ENCODE measurements at regions not wholly inside any gene's neighbourhood (a gene's known extent, or its start where the extent isn't known, plus 50 kb on each side); places are given as distances from the start of the nearest gene placed in this dataset.
"Not testable (repeated sequence)": the region's sequence is repeated elsewhere in the genome, so short reads cannot be mapped to it uniquely, and the experiment has no call there.

DNA sequence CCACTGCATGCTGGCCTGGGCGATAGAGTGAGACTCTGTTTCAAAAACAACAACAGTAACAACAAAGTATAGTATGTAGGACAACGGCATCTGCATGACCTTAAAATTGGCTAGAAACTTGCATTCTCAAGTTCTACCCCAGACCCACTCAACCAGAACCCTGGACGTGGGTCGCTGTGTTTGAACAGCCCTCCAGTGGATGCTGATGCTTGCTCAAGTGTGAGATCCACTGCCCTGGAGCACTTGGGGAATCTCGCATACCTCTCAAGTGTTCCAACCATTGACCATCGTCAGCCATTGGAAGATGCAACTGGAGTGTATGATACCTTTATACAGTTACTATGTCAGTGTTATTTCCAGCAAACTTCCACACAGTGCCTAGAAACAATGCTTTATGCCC, 435.9 kb downstream of the DCDC2C start:
- DNase-seq (ENCODE audit: low read depth in 2 of 2), result no peak

DNA sequence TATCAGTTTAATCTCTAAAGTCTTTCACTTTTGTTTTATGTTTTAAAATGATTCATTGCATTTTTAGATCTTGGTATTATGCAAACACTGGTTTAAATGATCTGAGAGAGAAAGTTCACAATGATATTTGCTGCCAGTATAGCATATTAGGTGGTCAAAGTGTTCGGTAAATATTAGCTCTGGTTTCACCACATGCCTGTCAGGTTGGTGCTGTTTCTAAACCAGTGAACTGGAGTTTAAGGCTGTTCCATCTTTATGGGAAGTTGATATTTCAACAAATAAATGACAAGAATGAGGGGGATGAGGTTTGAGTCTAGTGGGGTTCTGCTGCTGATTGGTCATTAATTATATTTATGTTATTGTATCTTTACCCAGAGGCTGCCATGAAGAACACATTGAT, 436.4 kb downstream of the DCDC2C start:
- DNase-seq (ENCODE audit: low read depth in 2 of 2), result no peak

DNA sequence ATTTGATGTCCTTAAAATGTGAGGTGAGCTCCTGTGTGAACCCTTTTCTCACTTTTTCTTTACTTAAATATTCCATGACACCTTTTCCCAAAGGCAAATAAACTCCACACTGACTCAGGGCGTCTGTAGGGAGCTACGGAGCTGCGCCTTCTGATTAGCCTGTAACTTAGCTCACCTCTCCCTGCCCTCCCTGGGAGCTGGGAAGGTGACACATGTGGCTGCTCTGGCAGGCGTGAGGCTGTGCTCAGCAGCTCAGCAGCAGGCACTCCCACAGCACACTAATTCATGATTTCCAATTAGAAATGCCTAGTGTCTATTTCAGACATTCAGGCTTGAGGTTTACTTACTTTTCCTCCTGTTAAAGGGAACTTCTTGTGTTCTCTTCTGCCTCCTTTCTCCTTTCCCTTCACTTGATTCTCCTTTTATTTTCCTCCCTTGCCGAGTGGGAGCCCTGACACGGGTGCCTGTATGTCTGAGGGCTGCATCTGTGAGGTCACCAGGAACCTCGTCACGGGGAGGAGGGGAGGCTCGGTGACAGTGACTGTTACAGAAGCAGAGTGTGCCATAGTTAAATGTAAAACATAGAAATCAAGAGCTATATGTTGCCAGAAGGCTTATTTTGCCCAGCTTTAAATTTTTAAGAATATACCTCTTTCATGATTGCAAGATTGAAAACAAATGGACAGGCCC, 437.1 kb downstream of the DCDC2C start:
- no peak for DNase-seq (ENCODE audit: low read depth in 2 of 2)

DNA sequence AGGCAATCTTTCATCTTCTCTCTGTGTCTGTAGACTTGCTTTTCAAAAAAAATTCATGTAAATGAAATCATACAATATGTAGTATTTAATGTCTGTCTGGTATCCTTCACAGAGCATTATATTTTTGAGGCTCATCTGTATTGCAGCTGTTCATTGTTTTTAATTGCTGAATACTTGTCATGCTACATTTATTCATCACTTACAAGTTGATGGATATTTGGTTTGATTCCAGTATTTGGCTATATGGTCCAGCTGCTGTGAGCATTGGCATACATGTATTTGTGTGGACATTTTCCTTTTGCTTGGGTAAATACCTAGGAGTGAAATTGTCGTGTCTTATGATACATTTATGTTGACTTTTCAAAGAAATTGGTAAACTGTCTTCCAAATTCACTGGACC, 441.4 kb downstream of the DCDC2C start:
- no peak for DNase-seq (ENCODE audit: low read depth in 2 of 2)

DNA sequence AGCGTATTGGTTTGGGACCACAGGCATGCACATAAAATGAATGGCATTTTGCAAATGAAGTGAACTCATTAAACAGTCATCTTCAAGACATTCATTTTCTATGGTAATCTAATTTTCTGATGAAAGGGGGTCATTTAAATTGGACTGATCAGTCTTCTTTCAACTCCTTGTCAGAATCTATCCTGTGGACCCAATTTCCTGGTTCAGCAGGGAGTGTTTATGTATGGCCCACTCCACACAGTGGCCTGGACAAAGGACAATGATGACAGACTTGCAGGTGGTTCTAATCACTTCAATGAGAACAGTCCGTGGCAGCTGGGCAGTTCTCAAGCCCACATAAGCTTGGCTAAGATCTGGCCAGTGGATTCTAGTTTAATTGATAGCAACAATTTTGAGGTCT, 448.1 kb downstream of the DCDC2C start:
- DNase-seq (ENCODE audit: low read depth in 2 of 2), result no peak

DNA sequence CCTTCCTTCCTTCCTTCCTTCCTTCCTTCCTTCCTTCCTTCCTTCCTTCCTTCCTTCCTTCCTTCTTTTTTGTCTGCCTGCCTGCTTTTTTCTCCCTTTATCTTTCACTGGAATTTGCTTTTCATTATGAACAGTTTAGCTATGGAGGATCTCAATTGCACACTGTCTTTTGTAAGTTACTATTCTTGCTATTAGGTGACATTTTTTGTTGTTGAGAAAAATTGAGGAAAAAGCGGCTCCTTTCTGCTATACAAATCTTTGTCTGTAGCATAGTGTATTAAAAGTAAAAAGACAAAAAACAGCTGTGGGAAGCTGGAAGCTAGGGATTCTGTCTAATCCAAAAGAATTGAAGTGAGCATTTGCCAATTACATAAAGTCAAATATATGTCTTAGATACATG, 448.7 kb downstream of the DCDC2C start:
- no peak for DNase-seq (ENCODE audit: low read depth in 2 of 2)

DNA sequence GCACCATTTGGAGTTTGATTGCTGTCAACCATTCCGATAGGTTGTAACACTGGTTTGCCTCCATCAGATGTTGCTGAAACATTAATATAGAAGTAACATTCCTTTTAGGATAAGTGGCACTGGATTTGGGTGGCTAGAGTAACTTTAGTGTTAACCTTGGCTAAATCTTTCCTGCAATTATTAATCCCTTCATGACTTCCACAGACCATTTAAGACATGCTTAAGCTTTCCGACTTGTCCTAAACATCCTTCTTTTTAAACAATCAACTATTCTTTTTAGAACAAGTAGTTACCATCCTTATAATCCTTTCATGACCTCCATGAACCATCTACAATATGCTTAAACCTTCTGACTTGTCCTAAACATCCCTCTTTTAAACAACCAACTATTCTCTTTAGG, 465.5 kb downstream of the DCDC2C start:
- no peak for DNase-seq (ENCODE audit: low read depth in 2 of 2)

DNA sequence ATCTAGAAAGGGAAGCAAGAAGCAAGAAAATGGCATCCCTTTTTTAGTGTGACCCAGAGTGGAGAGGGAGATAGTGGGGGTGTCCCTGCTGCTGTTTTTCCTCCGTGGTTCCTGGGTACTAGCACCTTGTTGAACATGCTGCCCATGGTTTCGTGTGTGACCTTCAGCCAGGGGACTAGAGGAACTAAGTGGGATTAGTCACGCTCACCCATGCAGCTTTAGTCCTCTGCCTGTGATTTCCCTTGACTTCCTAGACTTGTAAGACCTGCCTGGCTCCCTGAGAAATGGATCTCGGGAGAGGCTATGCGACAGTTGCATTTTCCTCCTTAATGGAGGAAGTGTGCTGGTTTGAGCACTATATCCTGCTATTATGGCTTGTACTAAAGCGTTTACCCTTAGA, 471.4 kb downstream of the DCDC2C start:
- no peak for DNase-seq (ENCODE audit: low read depth in 2 of 2)

DNA sequence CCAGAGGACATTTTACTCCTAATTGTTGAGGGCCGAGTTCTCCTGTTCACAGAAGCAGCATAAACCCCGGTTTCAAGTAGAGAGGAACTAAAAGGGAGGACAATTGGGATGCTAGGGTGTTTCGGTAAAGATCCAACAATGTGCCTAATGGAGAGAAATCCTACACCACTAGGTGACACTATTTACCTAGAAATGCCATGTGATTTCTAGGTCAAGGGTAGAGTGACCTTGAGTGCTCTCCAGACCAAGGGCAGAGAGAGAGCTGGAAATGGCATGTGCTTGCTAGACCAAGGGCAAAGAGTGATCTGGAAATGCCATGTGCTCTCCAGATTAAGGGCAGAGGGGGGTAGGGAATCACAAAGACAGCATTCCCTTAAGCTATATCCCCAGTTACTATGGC, 472.0 kb downstream of the DCDC2C start:
- no peak for DNase-seq (ENCODE audit: low read depth in 2 of 2)

DNA sequence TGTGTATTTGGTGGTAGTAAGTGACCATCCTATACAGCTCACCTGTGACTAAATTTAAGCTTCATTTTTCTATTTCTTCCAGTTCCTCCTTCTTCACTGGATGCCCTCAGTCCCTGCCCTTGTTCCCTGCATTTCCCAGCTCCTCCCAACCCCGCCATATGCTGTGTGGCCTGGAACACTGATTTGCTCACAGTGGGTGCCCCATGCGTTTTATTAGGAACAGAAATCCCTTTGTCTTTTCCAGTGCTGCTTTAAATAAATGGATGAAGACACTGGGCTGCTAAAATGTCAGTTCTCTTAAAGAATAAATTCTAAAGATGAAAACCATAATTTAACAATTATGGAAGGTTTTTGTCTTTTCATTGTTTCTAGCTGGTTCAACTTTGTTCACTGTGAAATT, 477.3 kb downstream of the DCDC2C start:
- no peak for DNase-seq (ENCODE audit: low read depth in 2 of 2)

DNA sequence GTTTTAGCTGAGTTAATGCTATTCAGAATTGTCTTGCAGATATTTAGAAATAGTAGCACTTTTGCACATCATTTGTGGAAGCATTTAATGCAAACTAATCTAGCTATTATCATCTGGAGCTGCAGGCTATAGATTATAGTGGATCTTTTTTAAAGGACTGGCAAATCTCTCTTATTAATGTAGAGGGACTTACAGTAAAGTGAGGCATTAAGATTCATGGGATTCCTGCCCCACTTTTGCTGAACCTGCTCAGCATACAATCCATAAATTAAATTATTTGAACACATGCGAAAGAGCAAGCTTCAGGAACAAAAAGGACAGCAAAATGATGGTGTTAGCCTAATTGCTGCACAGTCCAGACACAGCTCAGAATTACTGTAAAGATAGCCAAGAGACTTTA, 477.7 kb downstream of the DCDC2C start:
- no peak for DNase-seq (ENCODE audit: low read depth in 2 of 2)

DNA sequence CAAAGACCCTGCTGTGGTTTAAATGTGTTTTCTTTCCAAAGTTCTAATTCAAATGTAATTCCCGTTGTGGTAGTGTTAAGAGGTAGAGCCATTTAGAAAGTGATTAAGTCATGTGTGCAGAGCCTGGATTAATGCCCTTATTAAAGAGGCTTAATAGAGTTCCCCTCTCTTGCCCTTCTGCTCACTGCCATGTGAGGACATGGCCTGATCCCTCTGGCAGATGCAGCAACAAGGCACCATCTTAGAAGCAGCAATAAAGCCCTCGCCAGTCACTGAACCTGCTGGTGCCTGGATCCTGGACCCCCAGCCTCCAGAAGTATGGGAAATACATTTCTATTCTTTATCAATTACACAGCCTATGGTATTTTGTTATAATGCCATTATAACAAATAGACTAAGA, 485.2 kb downstream of the DCDC2C start:
- no peak for DNase-seq (ENCODE audit: low read depth in 2 of 2)

DNA sequence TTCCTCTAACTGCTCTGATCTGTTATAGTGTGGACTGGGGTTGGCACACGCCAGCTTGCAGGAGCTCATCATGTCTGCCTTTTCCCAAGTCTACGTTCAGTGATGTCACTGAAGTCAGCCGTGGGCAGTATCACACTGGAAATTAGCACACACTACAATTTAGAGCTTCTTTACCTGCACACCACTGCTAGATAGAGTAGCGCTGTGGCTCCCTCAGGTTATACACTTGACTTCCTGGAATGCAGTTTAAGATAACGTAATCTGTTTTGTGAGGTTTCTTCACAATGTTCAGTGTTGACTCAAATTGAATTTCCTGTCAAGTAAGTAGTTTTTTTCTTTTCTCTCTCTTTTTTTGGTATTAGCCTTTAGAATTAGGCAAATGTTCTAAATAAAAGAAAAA, 487.2 kb downstream of the DCDC2C start:
- no peak for DNase-seq (ENCODE audit: low read depth in 2 of 2)

DNA sequence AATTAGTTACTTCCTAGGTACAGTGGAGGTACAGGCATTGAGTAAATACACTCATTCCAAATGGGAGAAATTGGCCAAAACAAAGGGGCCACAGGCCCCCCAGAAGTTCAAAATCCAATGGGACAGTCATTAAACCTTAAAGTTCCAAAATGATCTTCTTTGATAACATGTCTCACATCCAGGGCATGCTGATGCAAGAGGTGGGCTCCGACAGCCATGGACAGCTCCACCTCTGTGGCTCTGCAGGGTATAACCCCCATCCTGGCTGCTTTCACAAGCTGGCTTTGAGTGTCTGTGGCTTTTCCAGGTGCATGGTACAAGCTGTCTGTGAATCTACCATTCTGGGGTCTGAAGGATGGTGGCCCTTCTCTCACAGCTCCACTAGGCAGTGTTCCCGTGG, 488.7 kb downstream of the DCDC2C start:
- DNase-seq (ENCODE audit: low read depth in 2 of 2), result no peak

DNA sequence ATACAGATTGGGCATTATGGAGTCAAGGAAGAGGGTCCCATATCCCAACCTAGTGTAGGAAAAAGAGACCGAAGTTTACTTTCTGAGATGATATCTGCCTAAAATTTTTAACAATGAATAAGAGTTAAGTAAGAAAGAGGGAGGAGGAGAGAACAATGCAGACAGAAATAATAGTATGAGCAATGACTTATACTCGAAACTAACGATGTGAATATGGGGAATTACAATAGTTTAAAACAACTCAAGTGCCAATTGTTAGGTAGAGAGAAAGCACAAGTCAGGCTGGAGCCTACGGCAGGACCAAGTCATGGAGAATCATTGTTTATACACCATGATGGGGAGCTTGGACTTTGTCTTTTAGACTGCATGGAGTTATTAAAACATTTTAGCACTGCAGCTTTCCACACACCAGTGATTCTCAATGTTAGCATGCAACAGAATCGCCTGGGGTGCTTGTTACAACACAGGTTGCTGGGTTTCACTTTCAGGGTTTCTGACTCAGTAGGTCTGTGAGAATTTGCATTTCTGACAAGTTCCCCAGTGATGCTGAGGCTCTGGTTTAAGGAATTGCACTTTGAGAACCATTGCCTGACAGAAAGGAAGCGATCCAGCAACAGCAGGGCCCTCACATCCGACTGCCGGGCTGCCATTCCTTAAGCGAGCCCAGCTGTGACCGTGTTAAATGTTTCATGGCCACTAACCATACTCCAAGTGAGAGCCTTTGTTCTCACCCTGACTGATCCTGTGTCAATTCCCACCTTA, 511.2 kb downstream of the DCDC2C start:
- DNase-seq (ENCODE audit: low read depth in 2 of 2), result no peak

DNA sequence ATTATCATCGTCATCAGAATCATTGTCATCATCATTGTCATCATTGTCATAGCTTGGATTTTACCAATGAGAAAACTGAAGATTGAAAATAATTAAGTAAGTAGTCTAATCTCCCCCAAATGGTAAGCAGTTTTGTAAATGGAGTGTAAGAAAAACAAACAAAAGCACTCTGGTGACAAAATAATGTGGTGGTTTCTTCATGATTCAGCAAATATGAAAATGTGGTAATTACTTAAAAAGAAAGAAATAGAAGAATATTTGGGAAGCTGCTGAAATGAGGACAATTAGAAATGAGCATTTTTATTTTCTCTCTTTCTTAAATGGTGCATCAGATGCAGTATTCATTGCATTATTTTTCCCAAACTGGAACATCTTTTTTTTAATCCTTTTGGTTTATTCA, 514.4 kb downstream of the DCDC2C start:
- DNase-seq (ENCODE audit: low read depth in 2 of 2), result no peak

DNA sequence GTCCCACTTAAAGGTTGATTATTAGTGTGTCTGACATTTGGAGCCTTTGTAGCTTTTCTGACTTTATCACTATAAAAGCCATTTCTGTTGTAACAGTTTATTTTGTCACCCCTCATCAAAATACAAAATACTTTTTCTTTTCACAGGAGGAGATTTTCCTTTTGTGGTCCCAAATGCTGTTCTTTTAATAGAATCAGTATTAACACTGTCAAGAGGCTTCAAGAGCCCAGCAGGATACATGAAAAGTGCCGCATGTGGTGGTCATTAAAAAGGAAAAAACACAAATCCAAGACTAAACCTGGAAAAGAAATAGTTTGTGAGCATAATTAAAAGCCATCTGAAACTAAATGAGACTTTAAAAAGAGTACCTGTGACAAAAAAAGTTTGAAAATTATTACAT, 515.7 kb downstream of the DCDC2C start:
- DNase-seq (ENCODE audit: low read depth in 2 of 2), result no peak

DNA sequence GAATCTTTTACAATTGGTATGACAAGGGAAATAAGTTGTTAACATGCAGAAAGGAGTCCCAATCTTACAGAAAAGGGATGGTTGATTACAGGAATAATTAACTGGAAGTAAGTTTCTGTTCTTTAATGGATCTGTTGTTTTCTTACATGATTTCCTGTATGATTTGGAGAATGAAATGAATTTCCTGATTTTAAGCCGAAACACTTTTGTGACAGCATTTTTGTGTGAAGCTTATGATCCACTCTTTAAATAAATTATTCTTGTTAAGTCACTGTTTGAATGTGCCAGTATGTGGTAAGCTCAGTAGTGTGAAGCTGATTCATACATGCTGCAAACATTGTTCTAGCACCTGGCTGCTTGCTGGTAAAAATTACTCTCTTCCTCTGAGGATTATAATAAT, 516.2 kb downstream of the DCDC2C start:
- no peak for DNase-seq (ENCODE audit: low read depth in 2 of 2)

DNA sequence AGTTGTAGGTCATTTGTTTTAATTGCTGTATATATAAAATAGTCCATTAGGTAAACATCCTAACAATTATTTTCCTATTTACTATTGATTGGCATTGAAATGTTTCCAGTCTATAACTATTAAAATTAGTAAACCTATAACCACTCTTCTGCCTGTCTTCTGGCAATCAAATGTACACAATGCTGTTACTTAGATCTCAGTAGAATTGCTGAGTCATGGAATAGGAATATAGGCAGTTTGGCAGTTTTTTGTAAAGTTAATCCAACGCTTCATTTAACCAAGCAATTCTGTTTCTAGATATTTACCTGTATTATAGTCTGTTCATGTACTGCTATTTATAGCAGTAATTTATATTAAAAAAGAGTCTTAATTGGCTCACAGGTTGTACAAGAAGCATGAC, 518.1 kb downstream of the DCDC2C start:
- no peak for DNase-seq (ENCODE audit: low read depth in 2 of 2)

DNA sequence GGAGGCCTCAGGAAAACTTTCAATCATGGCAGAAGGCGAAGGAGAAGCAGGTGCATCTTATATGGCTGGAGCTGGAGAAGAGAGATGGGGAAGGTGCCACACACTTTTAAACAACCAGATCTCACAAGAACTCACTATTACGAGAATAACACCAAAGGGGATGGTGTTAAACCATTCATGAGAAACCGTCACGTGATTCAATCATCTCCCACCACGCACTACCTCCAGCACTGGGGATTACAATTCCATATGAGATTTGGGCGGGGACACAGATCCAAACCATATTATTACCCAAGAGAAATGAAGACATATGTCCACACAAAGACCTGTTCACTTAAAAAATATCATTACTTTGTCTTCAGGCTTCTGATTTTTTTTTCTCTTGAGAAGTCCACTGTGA, 518.5 kb downstream of the DCDC2C start:
- no peak for DNase-seq (ENCODE audit: low read depth in 2 of 2)

DNA sequence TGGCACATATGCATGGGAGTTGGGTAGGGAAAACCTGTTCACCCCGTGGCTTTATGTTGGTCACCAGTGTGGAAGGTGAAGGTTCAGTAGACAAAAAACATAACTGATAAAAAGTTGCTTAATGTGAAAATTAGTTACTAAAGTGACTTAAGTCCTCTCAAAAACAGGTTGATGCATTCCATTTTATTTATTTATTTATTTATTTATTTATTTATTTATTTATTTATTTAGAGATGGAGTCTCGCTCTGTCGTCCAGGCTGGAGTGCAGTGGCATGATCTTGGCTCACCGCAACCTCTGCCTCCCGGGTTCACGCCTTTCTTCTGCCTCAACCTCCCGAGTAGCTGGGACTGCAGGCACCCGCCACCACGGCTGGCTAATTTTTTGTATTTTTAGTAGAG, 541.0 kb downstream of the DCDC2C start:
- not testable (repeated sequence) for DNase-seq (ENCODE audit: low read depth in 2 of 2)

DNA sequence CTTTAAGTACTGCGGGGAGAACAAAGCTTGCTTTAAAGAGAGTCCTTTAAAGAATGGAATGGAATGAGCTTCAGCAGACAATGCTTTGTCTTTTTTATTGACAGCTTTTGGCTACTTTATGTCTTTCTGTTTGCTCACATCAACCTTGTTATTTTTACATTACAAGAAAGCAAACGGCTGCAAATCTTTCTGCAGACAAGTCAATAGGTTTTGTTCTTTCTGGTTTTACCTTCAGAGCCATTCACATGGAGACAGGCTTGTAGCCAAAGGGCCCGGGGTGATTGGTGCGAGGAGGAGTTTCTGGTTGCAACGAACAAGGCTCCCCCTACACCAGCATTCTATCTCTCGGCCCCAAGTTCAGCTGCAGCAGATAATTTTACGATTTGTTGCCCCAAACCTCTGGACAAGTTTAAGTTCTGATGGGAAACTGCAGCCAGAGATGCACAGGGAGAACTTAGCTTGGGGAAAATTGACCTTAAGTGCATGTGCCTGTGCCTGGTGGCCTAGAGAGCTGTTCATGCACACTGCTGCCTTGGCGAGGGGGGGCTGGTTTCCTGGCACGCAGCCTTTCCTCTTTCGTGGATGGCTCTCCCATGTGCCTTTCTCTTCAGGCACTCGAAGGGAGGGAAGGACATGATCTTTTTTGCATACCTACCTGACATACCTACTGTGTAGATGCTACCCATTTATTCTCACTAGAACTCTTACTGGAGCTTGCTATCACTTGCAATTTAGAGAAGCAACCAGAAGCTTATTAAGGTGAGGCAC, 543.2 kb downstream of the DCDC2C start:
- no peak for DNase-seq (ENCODE audit: low read depth in 2 of 2)

DNA sequence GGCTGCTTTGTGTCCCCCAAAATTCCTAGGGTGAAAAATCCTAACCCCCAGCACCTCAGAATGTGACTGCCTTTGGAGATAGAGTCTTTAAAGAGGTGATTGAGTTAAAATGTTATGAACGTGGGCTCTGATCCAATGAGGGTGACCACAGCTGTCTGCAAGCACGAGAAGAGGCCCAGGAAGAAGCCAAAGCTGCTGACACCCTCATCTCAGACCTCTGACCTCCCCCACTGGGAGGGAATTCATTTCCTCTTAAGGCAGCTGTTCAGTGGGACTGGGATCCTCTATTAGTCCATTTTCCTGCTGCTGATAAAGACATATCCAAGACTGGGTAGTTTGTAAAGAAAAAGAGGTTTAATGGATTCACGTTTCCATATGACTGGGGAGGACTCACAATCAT, 544.4 kb downstream of the DCDC2C start:
- no peak for DNase-seq (ENCODE audit: low read depth in 2 of 2)

Data from activated CD4-positive, alpha-beta T cell treated with anti-CD3 and anti-CD28 coated beads for 24 hours (primary cell).